Spleen (tissue), 7 donors: ENCODE measurements at regions not wholly inside any gene's neighbourhood (a gene's known extent, or its start where the extent isn't known, plus 50 kb on each side); places are given as distances from the start of the nearest gene placed in this dataset.
"Not testable (repeated sequence)": the region's sequence is repeated elsewhere in the genome, so short reads cannot be mapped to it uniquely, and the experiment has no call there.

Experiments used
- CTCF ChIP-seq, 11 experiments: fragments of 200-600 bp in 7 of 11; fragments of 450-650 bp in 4 of 11; sonication (generic) in 4 of 11; IDR thresholded peaks in 8 of 11; conservative IDR thresholded peaks in 3 of 11; 1 replicate in 7 of 11; 2 replicates in 4 of 11; pipeline versions ENCODE4 v1.4.0 to v1.8.0; 2016 to 2021; ENCODE audit warnings: antibody characterized with exemption in 11 of 11, inconsistent platforms in 4 of 11, mild to moderate bottlenecking in 1 of 11
- POLR2A ChIP-seq, 3 donors: fragments of 450-650 bp; IDR thresholded peaks; one replicate each; pipeline ENCODE4 v1.5.1; 2017; ENCODE audit warnings: antibody characterized with exemption in 3 of 3, mild to moderate bottlenecking in 1 of 3
- POLR2AphosphoS5 ChIP-seq, 3 donors: sonication (generic); formaldehyde crosslinking; IDR thresholded peaks; one replicate each; pipeline ENCODE4 v1.5.1; 2017; ENCODE audit warnings: antibody characterized with exemption in 3 of 3
- donor health status: DM: no; HTN: no; CAD: no; lungs with moderate emphysema.
- donor health status: DM: no; HTN: no; CAD: no.
- donor health status: DM: no; HTN: no; CAD: no.

DNA sequence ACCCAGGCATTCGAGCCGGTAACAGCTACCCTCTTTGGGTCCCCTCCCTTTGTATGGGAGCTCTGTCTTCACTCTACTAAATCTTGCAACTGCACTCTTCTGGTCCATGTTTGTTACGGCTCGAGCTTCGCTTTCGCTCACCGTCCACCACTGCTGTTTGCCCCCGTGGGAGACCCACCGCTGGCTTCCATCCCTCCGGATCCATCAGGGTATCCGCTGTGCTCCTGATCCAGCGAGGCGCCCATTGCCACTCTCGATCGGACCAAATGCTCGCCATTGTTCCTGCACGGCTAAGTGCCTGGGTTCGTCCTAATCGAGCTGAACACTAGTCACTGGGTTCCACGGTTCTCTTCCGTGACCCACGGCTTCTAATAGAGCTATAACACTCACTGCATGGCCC lies 416.3 kb downstream of the TMEM121 start:
- TF ChIP-seq POLR2A (IDR thresholded peaks at IDR 0.05); CTCF (IDR thresholded peaks at IDR 0.05 in 8 of 11, conservative IDR thresholded peaks at IDR 0.05 in 3 of 11); POLR2AphosphoS5 (IDR thresholded peaks at IDR 0.05): not testable (repeated sequence)
